ENCODE measurements at regions not wholly inside any gene's neighbourhood (a gene's known extent, or its start where the extent isn't known, plus 50 kb on each side); places are given as distances from the start of the nearest gene placed in this dataset.

GRCh38 chr20:22905658-22906057 lies 129.5 kb upstream of the SSTR4 start:
- TF ChIP-seq CTCF (IDR thresholded peaks at IDR 0.05; ENCODE audit: low read depth, low read length) (no peak), EZH2phosphoT487 (IDR thresholded peaks at IDR 0.05; ENCODE audit: low read depth) (no peak)
- Histone ChIP-seq H3K27ac (ENCODE audit: low read length) (no peak overlapping the region), H3K9me3 (ENCODE audit: insufficient read depth, low read length) (no peaks in the 10 kb centered on the region)

DNA sequence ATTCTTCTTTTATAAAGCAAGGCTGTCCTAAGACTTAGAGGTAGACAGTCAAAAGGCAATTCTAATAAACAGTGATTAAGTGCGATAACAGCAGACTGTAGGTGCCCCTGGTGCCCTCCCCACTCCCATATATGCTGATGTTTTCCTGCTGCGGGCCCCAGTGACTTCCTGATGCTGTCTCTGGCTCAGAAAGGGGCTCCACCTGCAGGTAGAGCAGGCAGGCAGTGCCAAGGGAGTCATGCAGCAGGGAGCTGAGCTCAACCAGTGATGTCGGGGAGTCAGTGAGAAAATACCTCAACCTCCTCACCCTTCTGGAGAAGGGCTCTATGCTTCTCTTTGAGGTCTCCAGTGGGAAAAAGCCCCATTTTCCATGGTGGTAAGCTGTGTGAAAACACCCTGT lies 126.7 kb upstream of the SSTR4 start:
- no peak overlapping the region for H3K9ac ChIP-seq (ENCODE audit: low read length)
- peaks cover 18% of the 10 kb centered on the region; the same call in 1 of the 2 replicates for H3K27me3 ChIP-seq (ENCODE audit: low read depth, low read length)
- no peaks in the 10 kb centered on the region for H3K79me2 ChIP-seq (ENCODE audit: low read length)
- no peaks in the 10 kb centered on the region for H3K4me1 ChIP-seq (ENCODE audit: low read length)
- no peak overlapping the region for H2AFZ ChIP-seq (ENCODE audit: low read depth, low read length)
- no peak for TF ChIP-seq CTCF (IDR thresholded peaks at IDR 0.05; ENCODE audit: low read depth, low read length)
- no peak for TF ChIP-seq EZH2phosphoT487 (IDR thresholded peaks at IDR 0.05; ENCODE audit: low read depth)
- no peaks in the 10 kb centered on the region for H3K36me3 ChIP-seq (replicated peaks; ENCODE audit: low read depth, low read length)
- no peak overlapping the region for H3K4me3 ChIP-seq (ENCODE audit: low read length)
- H3K4me2 ChIP-seq (ENCODE audit: low read length) = no peak overlapping the region
- no peaks in the 10 kb centered on the region for H4K20me1 ChIP-seq (ENCODE audit: insufficient read depth, low read length)
- no peak overlapping the region for H3K27ac ChIP-seq (ENCODE audit: low read length)
- no peaks in the 10 kb centered on the region for H3K9me3 ChIP-seq (ENCODE audit: insufficient read depth, low read length)

More at GRCh38 chr20:22905658-22906057, 129.5 kb upstream of the SSTR4 start:
- Histone ChIP-seq H4K20me1 (ENCODE audit: insufficient read depth, low read length) (no peaks in the 10 kb centered on the region), H3K79me2 (ENCODE audit: low read length) (no peaks in the 10 kb centered on the region), H3K4me2 (ENCODE audit: low read length) (no peak overlapping the region), H3K27me3 (ENCODE audit: low read depth, low read length) (peaks cover 18% of the 10 kb centered on the region; the same call in 1 of the 2 replicates), H3K36me3 (replicated peaks; ENCODE audit: low read depth, low read length) (no peaks in the 10 kb centered on the region), H3K4me1 (ENCODE audit: low read length) (no peaks in the 10 kb centered on the region), H3K9ac (ENCODE audit: low read length) (no peak overlapping the region), H2AFZ (ENCODE audit: low read depth, low read length) (no peak overlapping the region), H3K4me3 (ENCODE audit: low read length) (no peak overlapping the region)

- Histone ChIP-seq H3K27me3 (ENCODE audit: low read depth, low read length) (peaks cover 18% of the 10 kb centered on the region; the same call in 1 of the 2 replicates), H4K20me1 (ENCODE audit: insufficient read depth, low read length) (no peaks in the 10 kb centered on the region)
Measured at GRCh38 chr20:22908944-22909343, 126.2 kb upstream of the SSTR4 start.

DNA sequence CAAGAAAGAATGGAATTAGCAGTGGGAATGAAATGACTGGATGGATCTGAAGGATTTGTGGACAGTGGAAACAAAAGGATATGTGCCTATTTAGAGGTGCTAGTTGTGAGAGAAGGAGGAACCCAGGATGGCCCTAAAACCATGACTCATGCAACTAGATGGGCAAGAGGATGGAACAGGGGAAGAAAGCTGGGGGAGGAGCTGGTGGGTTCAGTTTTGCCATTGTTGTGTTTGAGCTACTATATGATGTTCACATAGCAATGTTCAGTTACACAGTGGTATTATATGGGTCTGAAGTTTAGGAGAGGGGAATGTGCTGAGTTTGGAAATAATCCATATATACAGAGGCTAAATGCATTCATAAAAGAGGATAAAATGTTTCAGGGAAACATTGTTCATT lies 125.7 kb upstream of the SSTR4 start:
- Histone ChIP-seq H3K27me3 (ENCODE audit: low read depth, low read length) (peaks cover 18% of the 10 kb centered on the region; the same call in 1 of the 2 replicates), H3K9me3 (ENCODE audit: insufficient read depth, low read length) (no peaks in the 10 kb centered on the region), H3K79me2 (ENCODE audit: low read length) (no peaks in the 10 kb centered on the region), H2AFZ (ENCODE audit: low read depth, low read length) (no peak overlapping the region), H3K4me2 (ENCODE audit: low read length) (no peak overlapping the region), H3K27ac (ENCODE audit: low read length) (no peak overlapping the region), H3K4me3 (ENCODE audit: low read length) (no peak overlapping the region), H3K9ac (ENCODE audit: low read length) (no peak overlapping the region), H3K4me1 (ENCODE audit: low read length) (no peaks in the 10 kb centered on the region), H4K20me1 (ENCODE audit: insufficient read depth, low read length) (no peaks in the 10 kb centered on the region), H3K36me3 (replicated peaks; ENCODE audit: low read depth, low read length) (no peaks in the 10 kb centered on the region)
- no peak for TF ChIP-seq EZH2phosphoT487 (IDR thresholded peaks at IDR 0.05; ENCODE audit: low read depth)
- TF ChIP-seq CTCF (IDR thresholded peaks at IDR 0.05; ENCODE audit: low read depth, low read length) = no peak

More at GRCh38 chr20:22908944-22909343, 126.2 kb upstream of the SSTR4 start:
- Histone ChIP-seq H3K36me3 (replicated peaks; ENCODE audit: low read depth, low read length) (no peaks in the 10 kb centered on the region), H2AFZ (ENCODE audit: low read depth, low read length) (no peak overlapping the region), H3K79me2 (ENCODE audit: low read length) (no peaks in the 10 kb centered on the region), H3K4me2 (ENCODE audit: low read length) (no peak overlapping the region), H3K27ac (ENCODE audit: low read length) (no peak overlapping the region), H3K4me3 (ENCODE audit: low read length) (no peak overlapping the region), H3K9ac (ENCODE audit: low read length) (no peak overlapping the region), H3K9me3 (ENCODE audit: insufficient read depth, low read length) (no peaks in the 10 kb centered on the region), H3K4me1 (ENCODE audit: low read length) (no peaks in the 10 kb centered on the region)
- TF ChIP-seq CTCF (IDR thresholded peaks at IDR 0.05; ENCODE audit: low read depth, low read length) (no peak), EZH2phosphoT487 (IDR thresholded peaks at IDR 0.05; ENCODE audit: low read depth) (no peak)

Data from OCI-LY3 (cell line).